ENCODE measurements at regions not wholly inside any gene's neighbourhood (a gene's known extent, or its start where the extent isn't known, plus 50 kb on each side); places are given as distances from the start of the nearest gene placed in this dataset.

- no peaks in the 10 kb centered on the region for H3K9me3 ChIP-seq (ENCODE audit: control insufficient read depth, low read depth, low read length)
- H3K9ac ChIP-seq (ENCODE audit: control insufficient read depth, extremely low read depth, insufficient read depth, low read length): no peak overlapping the region
- H3K4me1 ChIP-seq (ENCODE audit: control insufficient read depth, extremely low read depth, insufficient read depth, low read length): no peaks in the 10 kb centered on the region
- H3K4me2 ChIP-seq (ENCODE audit: control insufficient read depth, extremely low read depth, insufficient read depth, low read depth, low read length): no peak overlapping the region
- H3K27ac ChIP-seq (ENCODE audit: control insufficient read depth, insufficient read depth, low read length): no peak overlapping the region
- no peak for FAIRE-seq
- dilution Hi-C loops (cut with MboI; ENCODE audit: extremely low pct_ligation_motif_present, low sequenced_read_pairs): no loop called here
- H3K4me3 ChIP-seq (ENCODE audit: control insufficient read depth in 2 of 3, extremely low read depth in 1 of 3, insufficient read depth in 2 of 3, low read depth in 1 of 3, low read length in 3 of 3): no peak overlapping the region
- H3K27me3 ChIP-seq (ENCODE audit: control insufficient read depth, extremely low read depth, insufficient read depth, low read length): no peaks in the 10 kb centered on the region
- no peaks in the 10 kb centered on the region for H3K9me1 ChIP-seq (ENCODE audit: control insufficient read depth, extremely low read depth, insufficient read depth, low read length)
- no peaks in the 10 kb centered on the region for H3K36me3 ChIP-seq (ENCODE audit: control insufficient read depth in 2 of 2, extremely low read depth in 1 of 2, insufficient read depth in 2 of 2, low read length in 2 of 2)
- DNase-seq (ENCODE audit: low read depth, low spot score): no peak
- H2AFZ ChIP-seq (ENCODE audit: control insufficient read depth, low read length): no peak overlapping the region
- no peaks in the 10 kb centered on the region for H3K79me2 ChIP-seq (ENCODE audit: control insufficient read depth, insufficient read depth, low read length)
- no peaks in the 10 kb centered on the region for H4K20me1 ChIP-seq (ENCODE audit: control insufficient read depth, extremely low read depth, insufficient read depth, low read length)
- TF ChIP-seq EZH2 (IDR thresholded peaks at IDR 0.05; ENCODE audit: low read length) (no peak), CTCF (optimal IDR thresholded peaks at IDR 0.05 in 1 of 3, IDR thresholded peaks at IDR 0.05 in 1 of 3, conservative IDR thresholded peaks at IDR 0.05 in 1 of 3; ENCODE audit: extremely low read depth in 1 of 3, insufficient read depth in 2 of 3, low read length in 3 of 3) (no peak)
Measured at GRCh38 chr5:163623986-163624385, 118.6 kb downstream of the MAT2B start.

- dilution Hi-C loops (cut with MboI; ENCODE audit: extremely low pct_ligation_motif_present, low sequenced_read_pairs): no loop called here
- no peaks in the 10 kb centered on the region for H3K27me3 ChIP-seq (ENCODE audit: control insufficient read depth, extremely low read depth, insufficient read depth, low read length)
Measured at GRCh38 chr5:163624431-163624830, 119.0 kb downstream of the MAT2B start.

More at GRCh38 chr5:163624431-163624830, 119.0 kb downstream of the MAT2B start:
- Histone ChIP-seq H3K9me3 (ENCODE audit: control insufficient read depth, low read depth, low read length) (no peaks in the 10 kb centered on the region), H3K9ac (ENCODE audit: control insufficient read depth, extremely low read depth, insufficient read depth, low read length) (no peak overlapping the region), H4K20me1 (ENCODE audit: control insufficient read depth, extremely low read depth, insufficient read depth, low read length) (no peaks in the 10 kb centered on the region), H3K4me1 (ENCODE audit: control insufficient read depth, extremely low read depth, insufficient read depth, low read length) (no peaks in the 10 kb centered on the region), H3K79me2 (ENCODE audit: control insufficient read depth, insufficient read depth, low read length) (no peaks in the 10 kb centered on the region), H3K36me3 (ENCODE audit: control insufficient read depth in 2 of 2, extremely low read depth in 1 of 2, insufficient read depth in 2 of 2, low read length in 2 of 2) (no peaks in the 10 kb centered on the region), H2AFZ (ENCODE audit: control insufficient read depth, low read length) (no peak overlapping the region), H3K27ac (ENCODE audit: control insufficient read depth, insufficient read depth, low read length) (no peak overlapping the region), H3K9me1 (ENCODE audit: control insufficient read depth, extremely low read depth, insufficient read depth, low read length) (no peaks in the 10 kb centered on the region), H3K4me3 (ENCODE audit: control insufficient read depth in 2 of 3, extremely low read depth in 1 of 3, insufficient read depth in 2 of 3, low read depth in 1 of 3, low read length in 3 of 3) (no peak overlapping the region), H3K4me2 (ENCODE audit: control insufficient read depth, extremely low read depth, insufficient read depth, low read depth, low read length) (no peak overlapping the region)
- DNase-seq (ENCODE audit: low read depth, low spot score): no peak
- FAIRE-seq: no peak
- no peak for TF ChIP-seq CTCF (optimal IDR thresholded peaks at IDR 0.05 in 1 of 3, IDR thresholded peaks at IDR 0.05 in 1 of 3, conservative IDR thresholded peaks at IDR 0.05 in 1 of 3; ENCODE audit: extremely low read depth in 1 of 3, insufficient read depth in 2 of 3, low read length in 3 of 3)
- TF ChIP-seq EZH2 (IDR thresholded peaks at IDR 0.05; ENCODE audit: low read length): no peak

Data from keratinocyte (primary cell).